Central memory CD8-positive, alpha-beta T cell (primary cell): ENCODE measurements at regions not wholly inside any gene's neighbourhood (a gene's known extent, or its start where the extent isn't known, plus 50 kb on each side); places are given as distances from the start of the nearest gene placed in this dataset.

Experiments used
- ATAC-seq: fragments of 150-1000 bp; cut with Tn5 transposase; replicated peaks from 2 replicates; pipeline ENCODE4 v1.10.0; 2022; ENCODE audit warnings: mild to moderate bottlenecking, moderate FRiP score, moderate number of reproducible peaks; ENCODE audit not compliant: poor library complexity, severe bottlenecking; ENCODE audit errors: extremely low read depth
- DNase-seq, 2 donors: peaks; one replicate each; pipeline ENCODE4 v3.0.0; 2021; ENCODE audit warnings: low spot score in 2 of 2
- H3K27ac Mint-ChIP-seq: one replicate; pipeline ENCODE4 v1.8.0; 2022; ENCODE audit warnings: low read depth, mild to moderate bottlenecking, moderate library complexity, mixed read lengths
- H3K27me3 Mint-ChIP-seq: one replicate; pipeline ENCODE4 v1.8.0; 2022; ENCODE audit warnings: mixed read lengths
- H3K36me3 Mint-ChIP-seq: one replicate; pipeline ENCODE4 v1.8.0; 2022; ENCODE audit warnings: mild to moderate bottlenecking, moderate library complexity, mixed read lengths; ENCODE audit not compliant: insufficient read depth
- H3K4me1 Mint-ChIP-seq: one replicate; pipeline ENCODE4 v1.8.0; 2022; ENCODE audit warnings: mixed read lengths
- H3K4me3 Mint-ChIP-seq: one replicate; pipeline ENCODE4 v1.8.0; 2022; ENCODE audit warnings: mild to moderate bottlenecking, moderate library complexity, mixed read lengths
- H3K9me3 Mint-ChIP-seq: one replicate; pipeline ENCODE4 v1.8.0; 2022; ENCODE audit warnings: mixed read lengths

DNA sequence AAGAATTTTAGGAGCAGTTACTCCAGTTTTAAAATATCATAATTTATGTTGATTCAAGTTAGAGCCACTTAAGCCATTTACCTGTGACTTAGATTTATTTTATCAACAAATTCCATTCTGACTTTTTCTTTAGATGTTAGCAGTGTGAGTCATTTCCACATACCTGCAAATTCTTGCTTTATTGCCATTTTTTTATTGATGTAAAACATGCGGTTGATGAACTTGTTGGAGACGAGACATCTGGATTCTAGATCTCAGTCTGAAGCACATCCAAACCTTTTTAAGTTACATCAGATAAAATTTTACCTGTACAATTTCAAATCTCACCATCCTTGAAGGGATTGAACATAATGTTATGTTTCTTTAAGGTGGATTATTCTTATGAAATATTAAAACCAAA, 240.9 kb downstream of the IRX1 start:
- H3K4me3 Mint-ChIP-seq = no peak overlapping the region
- H3K27me3 Mint-ChIP-seq = no peaks in the 10 kb centered on the region
- peaks cover 7% of the 10 kb centered on the region for H3K9me3 Mint-ChIP-seq
- DNase-seq (no peak), ATAC-seq (no peak)
- no peaks in the 10 kb centered on the region for H3K36me3 Mint-ChIP-seq
- no peak overlapping the region for H3K27ac Mint-ChIP-seq
- no peaks in the 10 kb centered on the region for H3K4me1 Mint-ChIP-seq

DNA sequence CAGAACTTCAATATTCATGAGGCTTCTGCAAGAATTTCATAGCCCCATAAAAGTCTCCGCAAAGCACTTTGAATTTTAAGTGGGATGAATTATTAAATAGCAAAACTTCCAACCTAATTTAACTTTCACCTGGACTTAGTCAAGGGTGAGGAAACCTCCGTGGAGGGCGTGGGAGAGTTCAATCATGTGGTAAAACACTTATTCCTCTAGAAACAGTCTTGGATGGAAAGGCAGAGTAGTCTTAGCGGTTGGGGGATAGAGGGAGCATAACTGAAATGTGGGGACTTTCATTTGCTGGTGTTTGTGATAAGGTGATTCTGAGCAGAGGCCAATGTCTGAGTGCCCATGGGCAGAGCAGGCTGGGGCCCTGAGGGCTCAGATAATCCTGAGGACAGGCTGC, 241.9 kb downstream of the IRX1 start:
- Mint-ChIP-seq H3K4me1 (no peaks in the 10 kb centered on the region), H3K4me3 (no peak overlapping the region), H3K27me3 (no peaks in the 10 kb centered on the region), H3K9me3 (peaks cover 7% of the 10 kb centered on the region), H3K36me3 (no peaks in the 10 kb centered on the region), H3K27ac (no peak overlapping the region)
- ATAC-seq = no peak
- no peak for DNase-seq

DNA sequence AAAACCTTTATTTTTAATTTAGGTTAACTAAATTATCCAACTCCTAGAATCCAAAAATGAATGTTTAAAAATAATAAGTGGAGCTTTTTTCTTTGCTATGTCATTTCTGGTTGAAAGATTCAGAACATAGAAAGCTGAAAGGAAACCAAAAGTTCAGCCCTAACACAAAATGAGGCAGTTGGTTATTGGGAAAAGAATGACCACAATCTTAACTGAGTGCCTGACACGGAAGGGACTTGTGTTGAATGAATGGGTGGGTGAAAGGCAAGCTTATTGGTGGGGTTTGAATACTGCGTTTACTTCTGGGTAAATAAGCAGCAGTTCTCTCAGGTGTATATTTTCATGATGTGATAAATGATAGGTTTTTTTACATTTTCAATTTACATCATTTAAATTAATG, 243.5 kb downstream of the IRX1 start:
- no peak for DNase-seq
- Mint-ChIP-seq H3K9me3 (peaks cover 7% of the 10 kb centered on the region), H3K27ac (no peak overlapping the region), H3K36me3 (no peaks in the 10 kb centered on the region), H3K4me1 (no peaks in the 10 kb centered on the region), H3K4me3 (no peak overlapping the region), H3K27me3 (no peaks in the 10 kb centered on the region)
- no peak for ATAC-seq

DNA sequence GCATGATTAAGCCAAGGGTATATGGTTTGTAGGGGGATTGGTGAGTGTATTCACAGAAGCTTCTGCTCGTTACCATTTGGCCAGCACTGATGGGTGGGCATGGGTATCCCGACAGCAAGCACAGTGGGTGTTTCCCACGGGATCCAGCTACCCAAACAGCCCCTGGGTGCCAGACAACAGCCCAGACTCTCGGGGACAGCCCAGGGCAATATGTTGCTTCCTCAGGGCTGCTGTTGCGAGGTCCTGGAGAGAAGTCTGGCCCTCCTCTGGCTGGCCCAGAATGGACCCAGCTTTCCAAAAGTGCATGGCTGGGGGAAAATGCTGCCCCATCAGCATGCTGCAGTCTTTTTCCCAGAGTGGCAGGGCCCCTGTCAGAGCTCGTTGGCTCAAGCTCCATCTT, 247.0 kb downstream of the IRX1 start:
- DNase-seq = no peak
- Mint-ChIP-seq H3K4me1 (no peaks in the 10 kb centered on the region), H3K36me3 (no peaks in the 10 kb centered on the region), H3K4me3 (no peak overlapping the region), H3K27me3 (no peaks in the 10 kb centered on the region), H3K9me3 (peaks cover 21% of the 10 kb centered on the region), H3K27ac (no peak overlapping the region)
- no peak for ATAC-seq

DNA sequence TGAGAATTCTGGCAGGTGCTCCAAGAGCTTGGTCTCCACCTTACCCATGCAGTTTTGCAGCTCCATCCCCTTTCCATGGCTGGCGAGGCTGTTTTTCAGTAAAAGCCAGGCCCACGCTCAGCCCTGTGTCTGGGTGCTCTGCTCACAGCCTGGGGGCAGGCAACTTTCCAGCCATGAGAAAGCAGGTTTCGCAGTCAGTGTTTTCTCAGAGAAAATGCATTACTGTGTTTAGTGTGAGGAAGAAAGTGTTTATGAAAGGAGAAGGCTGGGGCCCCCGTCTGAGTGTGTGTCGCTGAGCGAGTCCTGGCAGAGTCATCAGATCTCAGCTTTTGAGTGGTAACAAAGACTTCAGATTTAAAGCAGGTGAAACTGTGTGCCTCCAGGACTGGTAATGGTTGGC, 248.1 kb downstream of the IRX1 start:
- ATAC-seq = no peak
- no peak overlapping the region for H3K27ac Mint-ChIP-seq
- no peak overlapping the region for H3K4me3 Mint-ChIP-seq

DNA sequence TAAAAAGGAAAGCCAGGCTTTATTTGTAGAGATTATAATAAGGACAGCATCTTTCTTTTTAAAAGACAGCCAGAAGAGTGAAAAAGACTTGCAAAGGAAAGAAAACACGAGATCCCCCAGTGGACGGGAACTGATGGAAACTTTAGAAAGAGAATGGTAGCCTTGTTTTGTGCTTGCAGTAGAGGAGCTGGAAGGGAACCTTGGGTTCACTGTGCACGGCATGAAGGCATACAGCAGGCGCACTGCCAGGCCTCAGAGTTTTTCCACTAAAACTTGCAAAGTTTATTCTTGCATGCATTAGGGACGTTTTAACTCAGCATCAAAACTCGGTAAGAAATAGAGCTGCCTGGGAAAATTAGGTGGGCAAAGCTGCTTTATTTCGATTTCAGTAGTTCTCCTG, 248.6 kb downstream of the IRX1 start:
- no peaks in the 10 kb centered on the region for H3K27me3 Mint-ChIP-seq
- ATAC-seq (no peak), DNase-seq (no peak)
- no peak overlapping the region for H3K4me3 Mint-ChIP-seq
- no peaks in the 10 kb centered on the region for H3K4me1 Mint-ChIP-seq
- no peak overlapping the region for H3K27ac Mint-ChIP-seq
- H3K9me3 Mint-ChIP-seq = peaks cover 15% of the 10 kb centered on the region
- no peaks in the 10 kb centered on the region for H3K36me3 Mint-ChIP-seq

More for the DNA sequence above, 248.1 kb downstream of the IRX1 start:
- Mint-ChIP-seq H3K9me3 (peaks cover 15% of the 10 kb centered on the region), H3K27me3 (no peaks in the 10 kb centered on the region), H3K4me1 (no peaks in the 10 kb centered on the region), H3K36me3 (no peaks in the 10 kb centered on the region)
- DNase-seq = no peak

DNA sequence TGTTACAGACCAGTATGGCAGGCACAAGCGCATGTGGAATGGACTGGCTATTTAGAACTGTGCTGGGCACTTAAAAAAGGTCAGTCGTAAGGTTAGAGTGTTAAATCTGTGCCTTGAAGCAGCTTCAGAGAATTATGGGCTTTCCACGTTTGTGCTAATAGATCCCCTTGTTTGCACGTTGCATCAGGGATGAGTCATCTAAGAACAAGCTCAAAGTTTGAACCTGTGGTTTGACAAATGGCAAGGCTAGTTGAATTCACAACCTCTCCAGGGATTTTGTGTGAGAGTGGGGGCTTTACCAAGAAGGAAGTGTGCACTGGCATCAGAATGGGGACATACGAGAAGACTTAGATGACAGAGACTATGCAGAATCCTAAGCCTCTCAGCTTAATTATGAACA, 249.6 kb downstream of the IRX1 start:
- Mint-ChIP-seq H3K27me3 (no peaks in the 10 kb centered on the region), H3K27ac (no peak overlapping the region), H3K4me3 (no peak overlapping the region), H3K9me3 (peaks cover 15% of the 10 kb centered on the region), H3K4me1 (no peaks in the 10 kb centered on the region), H3K36me3 (no peaks in the 10 kb centered on the region)
- ATAC-seq = no peak
- DNase-seq = no peak

DNA sequence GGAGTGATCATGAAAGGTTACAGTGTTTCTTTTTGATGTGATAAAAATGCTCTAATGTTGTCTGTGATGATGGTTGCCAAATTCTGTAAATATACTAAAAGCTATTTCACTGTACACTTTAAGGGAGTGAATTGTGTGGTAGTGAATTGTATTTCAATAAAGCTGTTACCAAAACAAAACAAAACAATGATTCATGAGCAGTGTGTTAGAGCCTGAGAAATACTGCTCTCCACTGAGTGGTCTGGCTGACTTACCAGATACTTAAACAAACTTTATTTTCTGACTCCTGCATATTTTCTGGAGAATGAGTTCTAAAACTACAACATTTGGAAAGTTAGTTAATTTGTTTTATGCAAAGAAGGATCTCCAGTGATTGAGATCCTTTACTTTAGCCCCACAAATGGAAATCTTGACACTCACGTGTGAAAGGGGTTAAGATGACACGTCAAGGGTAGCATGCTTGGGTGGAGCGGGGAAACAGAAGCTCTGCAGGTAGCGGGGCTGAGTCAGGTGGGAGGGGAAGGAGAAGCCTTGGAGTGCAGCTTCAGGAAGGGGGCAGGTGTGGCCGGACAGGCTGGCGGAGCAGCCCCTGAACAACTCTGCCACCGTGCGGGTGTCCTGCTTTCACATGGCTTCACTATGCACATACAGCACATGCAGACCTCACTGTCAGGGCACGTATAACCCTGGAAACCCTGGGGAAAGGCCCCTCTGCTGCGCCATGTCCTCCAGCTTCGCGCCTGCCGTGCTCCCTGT, 256.7 kb downstream of the IRX1 start:
- no peak overlapping the region for H3K27ac Mint-ChIP-seq
- H3K4me1 Mint-ChIP-seq = no peaks in the 10 kb centered on the region
- H3K36me3 Mint-ChIP-seq = no peaks in the 10 kb centered on the region
- no peak overlapping the region for H3K4me3 Mint-ChIP-seq
- H3K9me3 Mint-ChIP-seq = peaks cover 7% of the 10 kb centered on the region
- no peaks in the 10 kb centered on the region for H3K27me3 Mint-ChIP-seq
- DNase-seq = no peak
- ATAC-seq = no peak

DNA sequence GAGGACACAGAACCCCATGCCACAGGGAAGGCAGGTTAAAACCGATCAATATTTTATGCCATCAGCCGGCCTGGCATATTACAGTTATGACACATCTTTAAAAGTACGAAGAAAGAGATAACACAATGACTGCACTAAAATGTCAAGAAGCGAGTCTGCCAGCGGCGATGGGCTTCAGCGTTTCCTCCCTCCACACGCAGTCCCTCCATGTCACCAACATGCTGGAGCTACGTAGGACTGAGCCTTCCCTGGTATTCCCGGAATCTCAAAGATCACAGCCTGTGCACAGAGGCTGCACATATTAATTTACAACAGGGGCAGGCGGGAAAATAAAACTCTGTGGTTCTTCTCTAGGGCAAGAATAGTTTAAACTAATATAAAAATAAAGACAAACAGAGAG, 257.7 kb downstream of the IRX1 start:
- ATAC-seq = no peak
- Mint-ChIP-seq H3K9me3 (peaks cover 16% of the 10 kb centered on the region), H3K27ac (no peak overlapping the region), H3K4me1 (no peaks in the 10 kb centered on the region), H3K27me3 (no peaks in the 10 kb centered on the region), H3K4me3 (no peak overlapping the region), H3K36me3 (no peaks in the 10 kb centered on the region)
- DNase-seq = no peak

DNA sequence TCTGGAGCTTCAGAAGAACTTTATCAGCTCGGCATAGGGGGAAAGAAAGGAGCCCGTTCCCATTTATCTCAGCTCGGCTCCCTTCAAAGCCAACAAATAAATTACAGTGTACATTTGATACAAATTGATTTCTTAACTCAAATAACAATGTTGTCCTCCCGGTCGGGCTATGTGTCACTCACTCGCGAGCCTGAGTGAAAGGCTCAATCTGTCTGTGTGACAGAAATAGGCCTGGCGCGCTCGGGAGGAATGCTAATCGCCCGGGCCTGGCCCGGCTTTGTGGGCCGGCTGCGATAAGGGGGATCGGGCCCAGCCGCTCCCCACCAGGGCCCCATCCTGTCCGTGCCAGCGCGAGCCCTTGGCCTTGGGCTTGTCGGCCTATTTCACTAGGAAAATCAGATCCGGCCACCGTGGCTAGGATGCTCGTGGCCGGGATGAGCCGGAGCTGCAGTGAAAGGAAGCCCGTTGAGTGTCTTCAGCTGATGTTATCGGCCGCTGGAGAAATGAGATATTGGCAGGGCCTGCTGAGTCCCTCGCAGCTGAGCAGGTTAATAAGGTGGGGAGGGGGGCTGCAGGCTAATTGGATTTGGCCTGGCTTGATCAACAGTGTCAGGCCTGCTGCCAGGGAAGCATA, 258.7 kb downstream of the IRX1 start:
- no peak for ATAC-seq
- H3K9me3 Mint-ChIP-seq = peaks cover 19% of the 10 kb centered on the region
- DNase-seq = no peak
- no peaks in the 10 kb centered on the region for H3K4me1 Mint-ChIP-seq
- no peaks in the 10 kb centered on the region for H3K27me3 Mint-ChIP-seq
- no peak overlapping the region for H3K27ac Mint-ChIP-seq
- no peak overlapping the region for H3K4me3 Mint-ChIP-seq
- no peaks in the 10 kb centered on the region for H3K36me3 Mint-ChIP-seq

DNA sequence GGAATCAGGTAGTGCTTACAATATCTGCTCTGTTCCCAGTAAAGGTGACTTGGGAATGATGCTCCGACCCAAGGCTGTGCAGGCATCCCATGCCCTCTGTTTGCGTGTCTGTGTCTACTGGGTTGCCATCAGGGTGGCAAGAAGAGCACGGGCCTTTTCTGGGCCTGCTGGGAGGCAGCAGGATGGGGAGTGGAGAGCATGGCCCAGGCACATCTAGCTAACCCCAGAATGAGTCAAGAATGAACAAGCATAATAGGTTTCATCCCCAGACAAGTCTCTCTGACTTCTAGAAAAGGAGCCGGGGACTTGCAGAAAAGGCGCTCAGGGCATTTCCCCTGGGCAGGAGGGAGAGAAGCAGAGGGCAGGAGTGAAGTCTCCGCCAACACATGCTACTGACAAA, 260.4 kb downstream of the IRX1 start:
- Mint-ChIP-seq H3K36me3 (no peaks in the 10 kb centered on the region), H3K27ac (no peak overlapping the region), H3K9me3 (peaks cover 21% of the 10 kb centered on the region), H3K4me3 (no peak overlapping the region), H3K27me3 (no peaks in the 10 kb centered on the region), H3K4me1 (no peaks in the 10 kb centered on the region)
- no peak for DNase-seq
- ATAC-seq = no peak

DNA sequence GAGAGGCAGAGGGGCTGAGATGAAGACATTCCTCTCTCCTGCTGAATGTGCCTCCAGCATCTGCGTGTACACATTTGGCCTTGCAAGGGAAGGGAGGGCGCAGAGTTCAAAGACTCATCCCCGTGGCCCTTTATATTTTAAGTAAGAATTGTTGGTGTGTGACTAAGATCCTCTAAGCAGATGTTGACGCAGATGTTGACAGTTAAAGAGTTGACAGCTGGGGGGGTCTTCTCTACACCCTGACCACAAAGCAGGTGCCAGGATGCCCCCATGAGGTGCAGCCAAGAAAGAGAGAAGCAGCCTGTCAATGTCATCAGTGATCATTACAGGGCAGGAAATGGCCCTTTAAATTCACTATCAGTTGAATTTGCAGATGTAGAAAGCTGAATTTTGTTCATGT, 262.9 kb downstream of the IRX1 start:
- Mint-ChIP-seq H3K36me3 (no peaks in the 10 kb centered on the region), H3K4me3 (no peak overlapping the region), H3K9me3 (peaks cover 15% of the 10 kb centered on the region), H3K4me1 (no peaks in the 10 kb centered on the region), H3K27ac (no peak overlapping the region), H3K27me3 (no peaks in the 10 kb centered on the region)
- no peak for ATAC-seq
- DNase-seq = no peak

DNA sequence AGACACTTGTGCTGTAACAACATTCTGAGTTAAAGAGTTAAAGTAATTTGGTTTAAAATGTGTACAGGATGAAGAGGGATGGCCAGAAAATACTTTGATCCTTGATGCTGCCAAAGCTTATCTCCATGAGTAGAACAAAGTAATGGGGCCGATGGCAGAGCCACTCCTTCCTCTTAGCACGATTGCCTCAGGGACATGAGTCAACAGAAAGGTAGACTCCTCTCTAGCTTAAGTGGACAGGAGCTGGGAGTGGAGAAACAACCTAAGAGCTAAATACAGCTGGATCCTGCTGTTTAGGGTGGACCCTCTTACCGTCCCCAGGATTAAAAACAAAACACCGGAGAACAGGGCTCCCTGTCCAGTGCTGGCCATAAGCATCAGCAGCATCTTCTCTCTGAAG, 267.3 kb downstream of the IRX1 start:
- Mint-ChIP-seq H3K4me3 (no peak overlapping the region), H3K4me1 (no peaks in the 10 kb centered on the region), H3K27me3 (no peaks in the 10 kb centered on the region), H3K27ac (no peak overlapping the region), H3K9me3 (peaks cover 26% of the 10 kb centered on the region), H3K36me3 (no peaks in the 10 kb centered on the region)
- no peak for DNase-seq
- no peak for ATAC-seq
